Natural killer cell treated with Interleukin-12 subunit alpha and Interleukin-12 subunit beta and Interleukin-15 and Interleukin-18, amount 100 ng/mL, for 72 hours (primary cell): ENCODE measurements at regions not wholly inside any gene's neighbourhood (a gene's known extent, or its start where the extent isn't known, plus 50 kb on each side); places are given as distances from the start of the nearest gene placed in this dataset.

Source experiments
- ATAC-seq, 2 donors: fragments of 150-1000 bp; cut with Tn5 transposase in 1 of 2; sonication (Bioruptor Pico), chemical (Tn5 transposase) in 1 of 2; 2 replicates each; pipeline ENCODE4 v1.10.0; 2021
- DNase-seq: peaks from one replicate; pipeline ENCODE4 v3.0.0; 2022; ENCODE audit warnings: low spot score
- H3K27ac Mint-ChIP-seq, 2 donors: 1 replicate in 1 of 2; 2 replicates in 1 of 2; pipeline ENCODE4 v1.8.0; 2022; ENCODE audit warnings: mixed read lengths in 2 of 2, mild to moderate bottlenecking in 1 of 2, moderate library complexity in 1 of 2
- H3K27me3 Mint-ChIP-seq, 2 donors: 1 replicate in 1 of 2; 2 replicates in 1 of 2; pipeline ENCODE4 v1.8.0; 2022; ENCODE audit warnings: mixed read lengths in 2 of 2
- H3K36me3 Mint-ChIP-seq: one replicate; pipeline ENCODE4 v1.8.0; 2022; ENCODE audit warnings: mixed read lengths
- H3K4me1 Mint-ChIP-seq, 2 donors: 1 replicate in 1 of 2; 2 replicates in 1 of 2; pipeline ENCODE4 v1.8.0; 2022; ENCODE audit warnings: low read depth in 2 of 2, mixed read lengths in 2 of 2, mild to moderate bottlenecking in 1 of 2
- H3K4me3 Mint-ChIP-seq: one replicate; pipeline ENCODE4 v1.8.0; 2022; ENCODE audit warnings: mixed read lengths
- H3K9me3 Mint-ChIP-seq: 2 replicates; pipeline ENCODE4 v1.8.0; 2022; ENCODE audit warnings: mixed read lengths

DNA sequence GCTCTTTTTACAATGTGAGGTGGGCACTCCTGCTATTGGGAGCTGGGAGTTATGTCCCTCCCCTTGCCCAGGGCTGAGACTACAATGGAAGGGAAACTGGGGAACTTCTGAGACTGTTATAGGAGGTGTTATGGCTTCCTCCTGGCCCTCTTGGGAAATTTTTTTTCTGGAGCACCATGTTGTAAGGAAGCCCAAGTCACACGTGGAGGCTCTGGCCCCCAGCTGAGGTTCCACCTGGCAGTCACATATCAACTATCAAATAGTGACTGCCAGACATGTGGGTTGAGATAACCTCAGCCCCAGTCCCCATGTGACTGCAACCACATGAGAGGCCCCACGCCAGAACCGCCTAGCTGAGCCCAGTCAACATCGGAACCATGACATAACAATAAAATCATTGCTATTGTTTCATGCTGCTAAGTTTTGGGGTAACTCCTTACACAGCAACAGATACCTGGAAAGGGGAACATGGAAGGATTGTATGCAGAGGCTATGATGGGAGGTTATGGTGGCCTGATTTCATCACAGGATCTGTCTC lies 99.4 kb upstream of the NCOR2 start:
- Mint-ChIP-seq H3K9me3 (peaks cover 5% of the 10 kb centered on the region), H3K36me3 (no peaks in the 10 kb centered on the region), H3K27ac (no peak overlapping the region), H3K4me3 (no peak overlapping the region), H3K27me3 (peaks cover 0 to 14% of the 10 kb centered on the region in 2 donors), H3K4me1 (no peaks in the 10 kb centered on the region)
- ATAC-seq, result no peak
- no peak for DNase-seq

GRCh38 chr12:124665511-124665910 lies 98.1 kb upstream of the NCOR2 start:
- H3K36me3 Mint-ChIP-seq, result no peaks in the 10 kb centered on the region
- no peaks in the 10 kb centered on the region for H3K4me1 Mint-ChIP-seq
- ATAC-seq (no peak), DNase-seq (no peak)
- peaks cover 0 to 16% of the 10 kb centered on the region in 2 donors for H3K27me3 Mint-ChIP-seq
- H3K4me3 Mint-ChIP-seq, result no peak overlapping the region
- H3K27ac Mint-ChIP-seq, result no peak overlapping the region
- H3K9me3 Mint-ChIP-seq, result peaks cover 5% of the 10 kb centered on the region

GRCh38 chr12:124664395-124665111 lies 97.1 kb upstream of the NCOR2 start:
- Mint-ChIP-seq H3K36me3 (no peaks in the 10 kb centered on the region), H3K9me3 (peaks cover 5% of the 10 kb centered on the region), H3K4me3 (no peak overlapping the region), H3K27me3 (peaks cover 0 to 21% of the 10 kb centered on the region in 2 donors), H3K27ac (no peak overlapping the region), H3K4me1 (no peaks in the 10 kb centered on the region)
- ATAC-seq, result no peak
- no peak for DNase-seq

GRCh38 chr12:124663771-124664366 lies 96.5 kb upstream of the NCOR2 start:
- Mint-ChIP-seq H3K4me1 (no peaks in the 10 kb centered on the region), H3K27ac (no peak overlapping the region), H3K9me3 (peaks cover 5% of the 10 kb centered on the region), H3K4me3 (no peak overlapping the region), H3K36me3 (no peaks in the 10 kb centered on the region), H3K27me3 (peaks cover 0 to 22% of the 10 kb centered on the region in 2 donors)
- DNase-seq (no peak), ATAC-seq (no peak)

DNA sequence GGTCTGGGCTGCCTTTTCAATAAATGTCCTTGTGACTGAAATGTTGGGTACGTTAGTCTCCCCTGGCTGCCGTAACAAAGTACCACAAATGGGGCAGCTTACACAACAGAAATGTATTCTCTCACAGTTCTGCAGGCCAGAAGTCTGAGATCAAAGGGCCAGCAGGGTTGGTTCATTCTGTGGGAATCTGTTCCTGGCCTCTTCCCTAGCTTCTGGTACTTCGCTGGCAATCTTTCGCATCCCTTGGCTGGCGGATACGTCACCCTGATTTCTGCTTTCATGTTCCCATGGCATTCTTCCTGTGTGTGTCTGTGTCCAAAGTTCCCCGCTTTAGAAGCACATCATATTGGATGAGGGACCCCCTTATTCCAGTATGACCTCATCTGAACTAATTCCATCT lies 95.8 kb upstream of the NCOR2 start:
- ATAC-seq (no peak), DNase-seq (no peak)
- no peaks in the 10 kb centered on the region for H3K4me1 Mint-ChIP-seq
- H3K9me3 Mint-ChIP-seq, result peaks cover 5% of the 10 kb centered on the region
- H3K36me3 Mint-ChIP-seq, result no peaks in the 10 kb centered on the region
- H3K27ac Mint-ChIP-seq, result no peak overlapping the region
- H3K4me3 Mint-ChIP-seq, result no peak overlapping the region
- H3K27me3 Mint-ChIP-seq, result peaks cover 0 to 22% of the 10 kb centered on the region in 2 donors

DNA sequence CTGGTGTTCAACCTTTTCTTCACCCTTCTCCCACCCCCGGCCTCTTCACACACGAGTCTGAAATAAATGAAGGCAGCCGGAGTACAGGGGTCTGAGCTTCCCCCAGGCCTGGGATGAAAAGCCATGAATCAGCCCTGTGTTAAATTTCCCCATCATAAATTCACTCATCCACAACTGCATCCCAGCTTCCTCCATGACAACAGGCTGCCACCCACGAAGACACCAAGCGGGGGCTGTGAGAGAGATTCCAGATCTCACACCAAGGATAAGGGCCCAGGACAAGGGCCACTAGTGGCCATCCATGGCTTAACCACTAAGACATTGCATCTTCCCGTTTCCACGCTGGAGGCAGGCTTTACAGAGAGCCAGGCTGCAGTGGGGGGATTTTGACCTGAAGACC lies 93.9 kb upstream of the NCOR2 start:
- no peak overlapping the region for H3K27ac Mint-ChIP-seq
- no peak for ATAC-seq
- no peak overlapping the region for H3K4me3 Mint-ChIP-seq
- H3K9me3 Mint-ChIP-seq, result peaks cover 5% of the 10 kb centered on the region
- H3K36me3 Mint-ChIP-seq, result no peaks in the 10 kb centered on the region
- no peak for DNase-seq
- H3K4me1 Mint-ChIP-seq, result no peaks in the 10 kb centered on the region
- H3K27me3 Mint-ChIP-seq, result peaks cover 7 to 25% of the 10 kb centered on the region in 2 donors

DNA sequence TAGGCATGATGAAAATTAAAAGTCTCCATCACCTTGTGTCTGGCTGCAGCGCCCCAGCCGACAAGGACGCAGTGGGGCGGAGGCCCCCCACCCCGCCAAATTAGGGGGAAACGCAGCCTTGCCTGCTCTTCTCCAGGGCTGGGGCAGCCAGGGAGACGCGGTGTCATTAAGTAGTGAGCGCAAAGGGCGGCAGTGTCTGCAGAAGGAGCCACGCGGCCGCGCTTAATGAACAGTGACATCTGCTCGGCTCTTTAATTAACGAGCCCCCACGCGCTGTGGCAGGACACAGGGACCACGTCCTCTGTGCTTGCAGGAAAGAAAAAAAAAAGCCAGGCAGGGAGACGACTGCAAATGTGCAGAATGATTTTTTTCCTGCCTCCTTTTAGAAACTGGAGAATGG lies 93.4 kb upstream of the NCOR2 start:
- ATAC-seq (no peak), DNase-seq (no peak)
- Mint-ChIP-seq H3K9me3 (peaks cover 5% of the 10 kb centered on the region), H3K27me3 (peaks cover 7 to 27% of the 10 kb centered on the region in 2 donors), H3K4me3 (no peak overlapping the region), H3K4me1 (no peaks in the 10 kb centered on the region), H3K36me3 (no peaks in the 10 kb centered on the region), H3K27ac (no peak overlapping the region)

- no peaks in the 10 kb centered on the region for H3K9me3 Mint-ChIP-seq
- H3K27ac Mint-ChIP-seq, result no peak overlapping the region
- no peak for DNase-seq
- no peak overlapping the region for H3K4me3 Mint-ChIP-seq
- H3K4me1 Mint-ChIP-seq, result no peaks in the 10 kb centered on the region
- H3K27me3 Mint-ChIP-seq, result peaks cover 7 to 23% of the 10 kb centered on the region in 2 donors
- H3K36me3 Mint-ChIP-seq, result no peaks in the 10 kb centered on the region
- ATAC-seq, result no peak
These were observed 91.5 kb upstream of the NCOR2 start for GRCh38 chr12:124658806-124659402.

DNA sequence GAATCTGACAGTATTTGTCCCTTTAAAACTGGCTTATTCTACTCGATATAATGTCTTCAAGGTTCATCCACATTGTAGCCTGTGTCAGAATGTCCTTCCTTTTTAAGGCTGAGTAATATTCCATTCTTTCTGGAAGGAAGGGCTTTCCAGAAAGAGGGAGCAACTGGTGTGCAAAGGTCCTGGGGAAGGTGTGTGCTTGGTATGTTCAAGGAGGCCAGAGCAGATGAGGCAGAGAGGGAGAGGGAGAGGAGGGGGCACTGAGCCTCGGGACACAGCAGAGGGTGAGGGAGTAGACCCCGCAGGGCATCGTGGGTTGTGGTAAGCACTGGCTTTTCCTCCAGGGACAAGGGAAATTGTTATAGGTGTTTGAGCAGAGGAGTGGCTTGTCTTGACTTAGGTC lies 90.9 kb upstream of the NCOR2 start:
- no peak overlapping the region for H3K27ac Mint-ChIP-seq
- DNase-seq (no peak), ATAC-seq (no peak)
- H3K27me3 Mint-ChIP-seq, result peaks cover 7 to 26% of the 10 kb centered on the region in 2 donors
- H3K36me3 Mint-ChIP-seq, result no peaks in the 10 kb centered on the region
- no peak overlapping the region for H3K4me3 Mint-ChIP-seq
- H3K4me1 Mint-ChIP-seq, result peaks cover 0 to 1% of the 10 kb centered on the region in 2 donors
- no peaks in the 10 kb centered on the region for H3K9me3 Mint-ChIP-seq

GRCh38 chr12:124656947-124657434 lies 89.6 kb upstream of the NCOR2 start:
- DNase-seq (no peak), ATAC-seq (no peak)
- no peak overlapping the region for H3K4me3 Mint-ChIP-seq

DNA sequence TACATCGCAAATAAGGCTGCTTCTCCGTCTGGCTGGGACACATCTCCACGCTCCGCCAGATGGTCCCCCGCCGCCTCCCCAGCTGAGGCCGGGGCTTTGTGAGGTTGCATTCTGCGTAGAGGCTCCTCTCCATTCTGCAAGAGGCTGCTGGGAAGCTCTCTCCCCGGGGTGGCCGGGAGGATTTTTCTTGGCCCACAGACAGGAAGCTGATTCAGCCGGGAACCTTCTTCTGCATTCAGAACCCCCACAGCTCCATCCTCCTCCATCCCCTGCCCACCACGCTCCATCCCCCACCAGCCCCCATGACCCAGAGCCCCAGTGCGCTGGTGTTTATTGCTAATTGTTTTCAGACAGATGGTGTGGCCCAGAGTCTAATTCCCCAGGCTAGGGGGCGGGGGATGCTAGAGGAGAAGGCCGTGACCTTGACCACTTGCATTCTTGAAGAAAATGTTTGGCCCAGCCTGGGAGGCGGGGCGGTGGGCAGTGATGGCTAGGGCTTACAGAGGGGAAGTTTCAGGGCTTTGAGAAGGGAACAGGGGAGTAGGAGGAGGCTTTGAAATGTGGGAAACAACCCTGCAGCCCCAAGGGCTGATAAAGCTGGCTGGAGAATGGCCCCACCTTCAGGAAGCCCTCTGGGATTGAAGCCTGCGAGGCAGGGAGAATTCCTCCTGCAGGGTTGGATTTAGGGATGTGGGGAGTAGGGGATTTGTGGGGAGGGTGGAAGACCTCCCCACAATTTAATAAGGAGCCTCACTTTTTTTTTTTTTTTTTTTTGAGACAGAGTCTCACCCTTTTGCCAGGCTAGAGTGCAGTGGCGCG lies 88.5 kb upstream of the NCOR2 start:
- H3K4me1 Mint-ChIP-seq, result peaks cover 0 to 2% of the 10 kb centered on the region in 2 donors
- H3K36me3 Mint-ChIP-seq, result no peaks in the 10 kb centered on the region
- ATAC-seq, result no peak
- DNase-seq, result no peak
- H3K27ac Mint-ChIP-seq, result no peak overlapping the region
- no peak overlapping the region for H3K4me3 Mint-ChIP-seq
- no peaks in the 10 kb centered on the region for H3K9me3 Mint-ChIP-seq
- H3K27me3 Mint-ChIP-seq, result peaks cover 7 to 23% of the 10 kb centered on the region in 2 donors

More at GRCh38 chr12:124656947-124657434, 89.6 kb upstream of the NCOR2 start:
- H3K36me3 Mint-ChIP-seq, result no peaks in the 10 kb centered on the region
- H3K27ac Mint-ChIP-seq, result no peak overlapping the region
- no peaks in the 10 kb centered on the region for H3K9me3 Mint-ChIP-seq
- H3K27me3 Mint-ChIP-seq, result peaks cover 7 to 23% of the 10 kb centered on the region in 2 donors
- peaks cover 0 to 2% of the 10 kb centered on the region in 2 donors for H3K4me1 Mint-ChIP-seq

DNA sequence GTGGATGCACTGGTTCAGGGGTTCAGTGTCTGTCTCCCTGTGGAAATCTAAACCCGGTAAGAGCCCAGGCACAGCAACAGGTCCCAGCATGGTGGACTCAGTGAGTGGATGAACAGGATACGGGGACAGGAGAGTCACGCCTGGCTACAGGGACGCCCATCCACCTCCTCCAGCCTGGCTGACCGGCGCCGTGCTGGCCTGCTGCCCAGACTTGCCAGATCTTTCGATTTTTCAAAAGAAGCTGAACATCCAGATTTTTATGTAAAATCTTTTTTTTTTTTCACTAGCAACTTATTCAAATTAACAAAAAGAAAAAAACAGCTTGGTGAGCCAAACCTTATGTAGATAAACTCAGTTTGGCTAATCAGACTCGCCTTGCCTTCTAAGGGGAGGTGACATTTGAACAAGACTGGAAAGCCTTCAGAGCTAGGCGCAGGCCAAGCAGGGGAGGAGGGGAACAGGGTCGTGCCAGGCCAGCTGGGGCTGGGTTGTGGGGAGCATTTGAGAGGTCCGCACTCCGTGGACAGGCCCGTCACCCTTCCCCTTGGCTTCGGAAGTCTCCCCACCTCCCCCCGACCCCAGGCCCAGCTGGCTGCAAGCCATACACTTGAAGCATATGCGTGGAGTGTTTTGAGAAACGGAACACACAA lies 87.8 kb upstream of the NCOR2 start:
- Mint-ChIP-seq H3K4me1 (peaks cover 0 to 2% of the 10 kb centered on the region in 2 donors), H3K4me3 (no peak overlapping the region), H3K36me3 (no peaks in the 10 kb centered on the region), H3K27ac (no peak overlapping the region), H3K27me3 (peaks cover 13 to 30% of the 10 kb centered on the region in 2 donors), H3K9me3 (no peaks in the 10 kb centered on the region)
- DNase-seq (no peak), ATAC-seq (no peak)

DNA sequence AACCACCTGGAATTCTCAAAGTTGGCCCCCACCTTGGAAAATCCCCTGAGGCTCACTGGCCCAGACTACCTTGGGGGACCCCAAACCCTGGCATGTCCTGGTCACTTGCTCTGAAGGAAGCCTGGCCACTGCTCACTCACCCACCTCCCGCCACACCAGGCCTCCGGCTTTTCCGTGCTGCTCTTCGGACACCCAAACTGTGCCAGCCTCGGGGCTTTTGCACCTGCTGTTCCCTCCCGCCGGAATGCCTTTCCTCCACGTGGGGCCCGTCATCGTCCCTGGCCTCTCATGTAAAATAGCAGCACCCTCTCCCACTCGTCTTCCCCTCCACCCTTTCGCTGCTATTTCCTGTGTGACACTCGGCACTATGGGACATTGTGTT lies 87.2 kb upstream of the NCOR2 start:
- Mint-ChIP-seq H3K36me3 (no peaks in the 10 kb centered on the region), H3K4me1 (peaks cover 0 to 2% of the 10 kb centered on the region in 2 donors), H3K27me3 (peaks cover 13 to 26% of the 10 kb centered on the region in 2 donors), H3K9me3 (no peaks in the 10 kb centered on the region), H3K27ac (no peak overlapping the region), H3K4me3 (no peak overlapping the region)
- ATAC-seq, result no peak
- no peak for DNase-seq
